Fibroblast of lung (primary cell): ENCODE measurements at regions not wholly inside any gene's neighbourhood (a gene's known extent, or its start where the extent isn't known, plus 50 kb on each side); places are given as distances from the start of the nearest gene placed in this dataset.

Experiments
- CTCF ChIP-seq, 2 donors: IDR thresholded peaks in 1 of 2; conservative IDR thresholded peaks in 1 of 2; 1 replicate in 1 of 2; 2 replicates in 1 of 2; pipeline ENCODE4 v1.5.1; 2011 to 2012; ENCODE audit warnings: low read length in 2 of 2, control low read depth in 1 of 2, inconsistent platforms in 1 of 2, low read depth in 1 of 2, mild to moderate bottlenecking in 1 of 2
- EZH2 ChIP-seq: IDR thresholded peaks from 2 replicates; pipeline ENCODE4 v1.5.1; 2012; ENCODE audit warnings: low read length, control low read depth, mild to moderate bottlenecking; ENCODE audit errors: missing control alignments

DNA sequence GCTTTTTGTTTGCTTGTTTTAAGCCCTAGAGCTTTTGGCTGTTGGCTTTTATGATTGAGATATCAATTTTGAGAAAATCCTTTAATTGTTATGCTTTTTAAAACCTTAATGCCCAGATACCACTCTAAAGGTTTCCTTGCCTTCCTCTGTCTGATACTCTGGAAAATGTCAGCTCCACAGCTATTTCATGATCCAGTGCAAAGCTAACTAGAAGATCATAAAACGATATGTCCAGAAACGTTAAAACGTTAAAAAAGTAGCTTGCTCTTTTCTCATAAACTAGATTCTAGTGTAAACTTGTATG, 189.5 kb upstream of the TENT5A start:
- TF ChIP-seq EZH2 (no peak), CTCF (conservative IDR thresholded peaks at IDR 0.05 in 1 of 2, IDR thresholded peaks at IDR 0.05 in 1 of 2; ENCODE audit: low read depth in 1 of 2, low read length in 2 of 2) (no peak)
